ENCODE measurements at regions not wholly inside any gene's neighbourhood (a gene's known extent, or its start where the extent isn't known, plus 50 kb on each side); places are given as distances from the start of the nearest gene placed in this dataset.

GRCh38 chr2:16130906-16131400 is 190.6 kb downstream of the MYCN start:
- H3K4me3 ChIP-seq (ENCODE audit: low read length): no peak overlapping the region
- no peak for TF ChIP-seq CTCF (IDR thresholded peaks at IDR 0.05; ENCODE audit: insufficient read depth, low read depth, low read length, missing control alignments)
- no peak for DNase-seq (ENCODE audit: low read depth)

- DNase-seq (ENCODE audit: low read depth): no peak
- no peak for TF ChIP-seq CTCF (IDR thresholded peaks at IDR 0.05; ENCODE audit: insufficient read depth, low read depth, low read length, missing control alignments)
- H3K4me3 ChIP-seq (ENCODE audit: low read length): no peak overlapping the region
These were observed 190.2 kb downstream of the MYCN start for GRCh38 chr2:16130541-16130880.

- no peak overlapping the region for H3K4me3 ChIP-seq (ENCODE audit: low read length)
- DNase-seq (ENCODE audit: low read depth): no peak
- TF ChIP-seq CTCF (IDR thresholded peaks at IDR 0.05; ENCODE audit: insufficient read depth, low read depth, low read length, missing control alignments): no peak
These were observed 189.6 kb downstream of the MYCN start for GRCh38 chr2:16129716-16130540.

- no peak for TF ChIP-seq CTCF (IDR thresholded peaks at IDR 0.05; ENCODE audit: insufficient read depth, low read depth, low read length, missing control alignments)
- DNase-seq (ENCODE audit: low read depth): no peak
- no peak overlapping the region for H3K4me3 ChIP-seq (ENCODE audit: low read length)
These were observed 188.6 kb downstream of the MYCN start for GRCh38 chr2:16128746-16129610.

- H3K4me3 ChIP-seq (ENCODE audit: low read length): no peak overlapping the region
- TF ChIP-seq CTCF (IDR thresholded peaks at IDR 0.05; ENCODE audit: insufficient read depth, low read depth, low read length, missing control alignments): no peak
- no peak for DNase-seq (ENCODE audit: low read depth)
These were observed 187.6 kb downstream of the MYCN start for GRCh38 chr2:16127958-16128357.

- no peak for TF ChIP-seq CTCF (IDR thresholded peaks at IDR 0.05; ENCODE audit: insufficient read depth, low read depth, low read length, missing control alignments)
- H3K4me3 ChIP-seq (ENCODE audit: low read length): no peak overlapping the region
- DNase-seq (ENCODE audit: low read depth): no peak
These were observed 187.1 kb downstream of the MYCN start for GRCh38 chr2:16127276-16127940.

Data from epithelial cell of esophagus (primary cell).